Astrocyte of the cerebellum (primary cell): ENCODE measurements at regions not wholly inside any gene's neighbourhood (a gene's known extent, or its start where the extent isn't known, plus 50 kb on each side); places are given as distances from the start of the nearest gene placed in this dataset.

Experiments used
- DNase-seq: peaks from one replicate; pipeline ENCODE4 v3.0.0-alpha.2; 2011; ENCODE audit warnings: low read depth
- H3K4me3 ChIP-seq: 2 replicates; pipeline ENCODE4 v1.5.1; 2011; ENCODE audit warnings: mild to moderate bottlenecking, low read depth, low read length, moderate library complexity
- CTCF ChIP-seq: IDR thresholded peaks from 2 replicates; pipeline ENCODE4 v1.5.1; 2012; ENCODE audit warnings: low read length, low read depth, moderate library complexity, mild to moderate bottlenecking; ENCODE audit errors: missing control alignments
- in situ Hi-C: cut with HindIII; loops from 2 replicates; pipeline ENCODE4 v1.10.0; 2017; ENCODE audit warnings: low sequenced_read_pairs

- no peak for DNase-seq
- no peak for TF ChIP-seq CTCF
- in situ Hi-C loops: no loop called here
- no peak overlapping the region for H3K4me3 ChIP-seq
These were observed 268.0 kb upstream of the MVB12B start for GRCh38 chr9:126058591-126058990.

- no peak for TF ChIP-seq CTCF
- in situ Hi-C loops: no loop called here
- no peak for DNase-seq
- no peak overlapping the region for H3K4me3 ChIP-seq
These were observed 265.1 kb upstream of the MVB12B start for GRCh38 chr9:126061575-126061974.

GRCh38 chr9:126062158-126062886, 264.3 kb upstream of the MVB12B start:
- DNase-seq: no peak
- in situ Hi-C loops: no loop called here
- no peak for TF ChIP-seq CTCF
- no peak overlapping the region for H3K4me3 ChIP-seq

GRCh38 chr9:126063326-126063725, 263.3 kb upstream of the MVB12B start:
- in situ Hi-C loops: no loop called here
- DNase-seq: no peak
- TF ChIP-seq CTCF: no peak
- H3K4me3 ChIP-seq: no peak overlapping the region

GRCh38 chr9:126066131-126066530, 260.5 kb upstream of the MVB12B start:
- in situ Hi-C loops: no loop called here
- DNase-seq: no peak
- no peak overlapping the region for H3K4me3 ChIP-seq
- TF ChIP-seq CTCF: no peak

GRCh38 chr9:126067031-126067734, 259.4 kb upstream of the MVB12B start:
- DNase-seq: no peak
- no peak for TF ChIP-seq CTCF
- no peak overlapping the region for H3K4me3 ChIP-seq
- in situ Hi-C loops: no loop called here
